Neuronal stem cell (in vitro differentiated cells): ENCODE measurements at regions not wholly inside any gene's neighbourhood (a gene's known extent, or its start where the extent isn't known, plus 50 kb on each side); places are given as distances from the start of the nearest gene placed in this dataset.
A peak's percentile ranks its signal among the peaks of the same experiment; 100 is the strongest.

Experiments used
- DNase-seq: peaks from one replicate; pipeline ENCODE4 v3.0.0-alpha.2; 2013; ENCODE audit warnings: low spot score
- H2AFZ ChIP-seq: one replicate; pipeline ENCODE4 v1.6.1; 2013; ENCODE audit warnings: mild to moderate bottlenecking, low read length, inconsistent platforms
- H2AK5ac ChIP-seq: 2 replicates; pipeline ENCODE4 v1.6.1; 2013; ENCODE audit warnings: low read depth, mild to moderate bottlenecking, inconsistent platforms, low read length, moderate library complexity, mixed read lengths
- H2BK120ac ChIP-seq: 2 replicates; pipeline ENCODE4 v1.6.1; 2013; ENCODE audit warnings: low read depth, mild to moderate bottlenecking, inconsistent platforms, low read length, moderate library complexity, mixed read lengths
- H2BK12ac ChIP-seq: one replicate; pipeline ENCODE4 v1.6.1; 2013; ENCODE audit warnings: low read length, inconsistent platforms
- H2BK15ac ChIP-seq: 2 replicates; pipeline ENCODE4 v1.6.1; 2013; ENCODE audit warnings: mild to moderate bottlenecking, low read length, inconsistent platforms, mixed read lengths
- H2BK5ac ChIP-seq: one replicate; pipeline ENCODE4 v1.6.1; 2013; ENCODE audit warnings: inconsistent platforms, mild to moderate bottlenecking, low read length, moderate library complexity
- H3K14ac ChIP-seq: one replicate; pipeline ENCODE4 v1.6.1; 2013; ENCODE audit warnings: low read length, inconsistent platforms
- H3K18ac ChIP-seq: 2 replicates; pipeline ENCODE4 v1.6.1; 2013; ENCODE audit warnings: low read length, inconsistent platforms
- H3K23ac ChIP-seq: 2 replicates; pipeline ENCODE4 v1.6.1; 2013; ENCODE audit warnings: low read depth, mild to moderate bottlenecking, mixed read lengths, low read length, inconsistent platforms; ENCODE audit not compliant: poor library complexity
- H3K27ac ChIP-seq: replicated peaks from 3 replicates; pipeline ENCODE4 v1.5.1; 2013; ENCODE audit warnings: low read length, inconsistent platforms
- H3K27me3 ChIP-seq, 3 experiments: 2 replicates each; pipeline ENCODE4 v1.6.1; 2013; ENCODE audit warnings: low read length in 3 of 3, mild to moderate bottlenecking in 2 of 3, inconsistent platforms in 1 of 3, low read depth in 1 of 3, mixed read lengths in 1 of 3, moderate library complexity in 1 of 3; ENCODE audit not compliant: control insufficient read depth in 3 of 3, insufficient read depth in 3 of 3
- H3K36me3 ChIP-seq, 2 donors: replicated peaks in 1 of 2; 2 replicates each; pipeline ENCODE4 v1.6.1; 2013; ENCODE audit warnings: low read length in 2 of 2; ENCODE audit not compliant: control insufficient read depth in 2 of 2, insufficient read depth in 2 of 2
- H3K4ac ChIP-seq: 2 replicates; pipeline ENCODE4 v1.6.1; 2013; ENCODE audit warnings: inconsistent platforms, mild to moderate bottlenecking, low read length, moderate library complexity
- H3K4me1 ChIP-seq, 2 donors: 1 replicate in 1 of 2; 2 replicates in 1 of 2; pipeline ENCODE4 v1.6.1; 2013; ENCODE audit warnings: low read length in 2 of 2, low read depth in 1 of 2; ENCODE audit not compliant: control insufficient read depth in 2 of 2, insufficient read depth in 1 of 2
- H3K4me2 ChIP-seq: one replicate; pipeline ENCODE4 v1.6.1; 2013; ENCODE audit warnings: mild to moderate bottlenecking, low read length, inconsistent platforms; ENCODE audit not compliant: insufficient read depth, poor library complexity, severe bottlenecking
- H3K4me3 ChIP-seq, 2 donors: 2 replicates each; pipeline ENCODE4 v1.5.1; 2013; ENCODE audit warnings: low read length in 2 of 2, mild to moderate bottlenecking in 2 of 2, inconsistent platforms in 1 of 2, moderate library complexity in 1 of 2
- H3K79me1 ChIP-seq: one replicate; pipeline ENCODE4 v1.6.1; 2013; ENCODE audit warnings: low read depth, mild to moderate bottlenecking, inconsistent platforms, low read length, moderate library complexity
- H3K9ac ChIP-seq: one replicate; pipeline ENCODE4 v1.6.1; 2013; ENCODE audit warnings: mild to moderate bottlenecking, low read depth, low read length, inconsistent platforms; ENCODE audit not compliant: poor library complexity
- H3K9me3 ChIP-seq, 2 donors: replicated peaks in 1 of 2; 2 replicates each; pipeline versions ENCODE3 to v1.6.1; 2013; ENCODE audit warnings: low read length in 2 of 2, mild to moderate bottlenecking in 2 of 2, inconsistent platforms in 1 of 2, low read depth in 1 of 2, mixed read lengths in 1 of 2, moderate library complexity in 1 of 2; ENCODE audit not compliant: control insufficient read depth in 2 of 2, insufficient read depth in 1 of 2
- H4K8ac ChIP-seq: one replicate; pipeline ENCODE4 v1.6.1; 2013; ENCODE audit warnings: low read depth, mild to moderate bottlenecking, inconsistent platforms, low read length, moderate library complexity
- H4K91ac ChIP-seq: one replicate; pipeline ENCODE4 v1.6.1; 2013; ENCODE audit warnings: low read length, low read depth, mild to moderate bottlenecking, inconsistent platforms; ENCODE audit not compliant: poor library complexity
- WGBS, 2 donors: extraction: QIAGEN DNeasy Blood & Tissue Kit; methylation state at CpG; one replicate each; pipeline ENCODE4 v1.1.7; 2013; ENCODE audit warnings: missing lambda C conversion rate in 2 of 2, mixed read lengths in 1 of 2; ENCODE audit not compliant: insufficient read length in 2 of 2, insufficient replicate concordance in 1 of 2; ENCODE audit errors: extremely low coverage in 2 of 2; 5-methylcytosine and 5-hydroxymethylcytosine counted together

GRCh38 chr11:121889931-121890330 lies 226.1 kb downstream of the BLID start:
- no peak overlapping the region for H3K23ac ChIP-seq
- H3K14ac ChIP-seq: no peak overlapping the region
- peaks cover 0 to 53% (median 0%) of the 10 kb centered on the region in 3 experiments for H3K27me3 ChIP-seq
- no peak overlapping the region for H3K4me3 ChIP-seq
- H2AK5ac ChIP-seq: no peak overlapping the region
- H3K4me2 ChIP-seq: no peak overlapping the region
- no peak overlapping the region for H2BK12ac ChIP-seq
- peaks cover 0 to 2% of the 10 kb centered on the region in 2 donors for H3K9me3 ChIP-seq
- H3K18ac ChIP-seq: no peak overlapping the region
- no peak overlapping the region for H4K91ac ChIP-seq
- H3K4ac ChIP-seq: no peak overlapping the region
- WGBS, 2 donors: no CpG with 5 or more reads among the region's 1 CpG
- no peak overlapping the region for H2AFZ ChIP-seq
- H3K27ac ChIP-seq: no peak overlapping the region
- no peak overlapping the region for H2BK5ac ChIP-seq
- H2BK15ac ChIP-seq: no peak overlapping the region
- no peak overlapping the region for H4K8ac ChIP-seq
- H2BK120ac ChIP-seq: no peak overlapping the region
- H3K9ac ChIP-seq: no peak overlapping the region
- H3K36me3 ChIP-seq: no peaks in the 10 kb centered on the region
- peaks cover 6 to 8% of the 10 kb centered on the region in 2 donors for H3K4me1 ChIP-seq
- DNase-seq: no peak
- no peaks in the 10 kb centered on the region for H3K79me1 ChIP-seq

GRCh38 chr11:121889186-121889585 lies 226.8 kb downstream of the BLID start:
- H3K4ac ChIP-seq: no peak overlapping the region
- H3K9me3 ChIP-seq: peaks cover 0 to 2% of the 10 kb centered on the region in 2 donors
- H3K23ac ChIP-seq: no peak overlapping the region
- H2AFZ ChIP-seq: no peak overlapping the region
- no peak overlapping the region for H2BK12ac ChIP-seq
- H3K4me2 ChIP-seq: no peak overlapping the region
- no peaks in the 10 kb centered on the region for H3K79me1 ChIP-seq
- no peak for DNase-seq
- no peak overlapping the region for H2BK120ac ChIP-seq
- no CpG with 5 or more reads among the region's 6 CpGs for WGBS, 2 donors
- H3K27ac ChIP-seq: no peak overlapping the region
- no peak overlapping the region for H2AK5ac ChIP-seq
- no peak overlapping the region for H4K91ac ChIP-seq
- H4K8ac ChIP-seq: no peak overlapping the region
- no peak overlapping the region for H3K4me3 ChIP-seq
- H2BK15ac ChIP-seq: no peak overlapping the region
- no peaks in the 10 kb centered on the region for H3K36me3 ChIP-seq
- peaks cover 0 to 59% (median 0%) of the 10 kb centered on the region in 3 experiments for H3K27me3 ChIP-seq
- peaks cover 6 to 8% of the 10 kb centered on the region in 2 donors for H3K4me1 ChIP-seq
- H3K14ac ChIP-seq: no peak overlapping the region
- H3K9ac ChIP-seq: no peak overlapping the region
- no peak overlapping the region for H2BK5ac ChIP-seq
- no peak overlapping the region for H3K18ac ChIP-seq

- no peak overlapping the region for H2AK5ac ChIP-seq
- H3K4me2 ChIP-seq: no peak overlapping the region
- no peaks in the 10 kb centered on the region for H3K79me1 ChIP-seq
- no peak for DNase-seq
- WGBS, 2 donors: no CpG with 5 or more reads among the region's 4 CpGs
- no peak overlapping the region for H4K8ac ChIP-seq
- no peak overlapping the region for H2AFZ ChIP-seq
- H3K9me3 ChIP-seq: peaks cover 0 to 2% of the 10 kb centered on the region in 2 donors
- H3K9ac ChIP-seq: no peak overlapping the region
- H4K91ac ChIP-seq: no peak overlapping the region
- no peak overlapping the region for H3K18ac ChIP-seq
- no peak overlapping the region for H3K27ac ChIP-seq
- no peaks in the 10 kb centered on the region for H3K36me3 ChIP-seq
- H2BK15ac ChIP-seq: no peak overlapping the region
- no peak overlapping the region for H2BK120ac ChIP-seq
- no peak overlapping the region for H2BK12ac ChIP-seq
- H3K27me3 ChIP-seq: peaks cover 0 to 70% (median 0%) of the 10 kb centered on the region in 3 experiments
- H3K23ac ChIP-seq: no peak overlapping the region
- no peak overlapping the region for H3K14ac ChIP-seq
- no peak overlapping the region for H3K4me3 ChIP-seq
- H3K4me1 ChIP-seq: peaks cover 6 to 8% of the 10 kb centered on the region in 2 donors
- no peak overlapping the region for H2BK5ac ChIP-seq
- H3K4ac ChIP-seq: no peak overlapping the region
Observed at GRCh38 chr11:121887976-121888557, 227.9 kb downstream of the BLID start.

- no peak overlapping the region for H3K4ac ChIP-seq
- H3K27me3 ChIP-seq: peaks cover 0 to 75% (median 0%) of the 10 kb centered on the region in 3 experiments
- H2BK15ac ChIP-seq: no peak overlapping the region
- no peak overlapping the region for H3K4me3 ChIP-seq
- H3K9me3 ChIP-seq: peaks cover 2 to 3% of the 10 kb centered on the region in 2 donors
- DNase-seq: peak; percentile 18
- no CpG with 5 or more reads among the region's 3 CpGs for WGBS, 2 donors
- no peaks in the 10 kb centered on the region for H3K36me3 ChIP-seq
- no peak overlapping the region for H3K27ac ChIP-seq
- H3K9ac ChIP-seq: no peak overlapping the region
- H4K91ac ChIP-seq: no peak overlapping the region
- H3K4me2 ChIP-seq: no peak overlapping the region
- no peak overlapping the region for H2BK12ac ChIP-seq
- H3K4me1 ChIP-seq: peaks cover 4 to 6% of the 10 kb centered on the region in 2 donors
- no peak overlapping the region for H3K14ac ChIP-seq
- H2BK120ac ChIP-seq: no peak overlapping the region
- H3K23ac ChIP-seq: no peak overlapping the region
- no peaks in the 10 kb centered on the region for H3K79me1 ChIP-seq
- H2BK5ac ChIP-seq: no peak overlapping the region
- H2AFZ ChIP-seq: no peak overlapping the region
- no peak overlapping the region for H2AK5ac ChIP-seq
- no peak overlapping the region for H3K18ac ChIP-seq
- H4K8ac ChIP-seq: no peak overlapping the region
Observed at GRCh38 chr11:121887569-121887968, 228.4 kb downstream of the BLID start.
